Right renal pelvis (tissue), 4 donors: ENCODE measurements at regions not wholly inside any gene's neighbourhood (a gene's known extent, or its start where the extent isn't known, plus 50 kb on each side); places are given as distances from the start of the nearest gene placed in this dataset.

Experiments used
- DNase-seq, 4 donors: peaks; one replicate each; pipeline ENCODE4 v3.0.0-alpha.2; 2013; ENCODE audit warnings: low read depth in 4 of 4, low spot score in 3 of 4, missing footprints in 1 of 4

- no peak for DNase-seq
These were observed 51.2 kb upstream of the PCBD1 start for GRCh38 chr10:70939441-70940003.

- DNase-seq, result no peak
These were observed 52.6 kb upstream of the PCBD1 start for GRCh38 chr10:70940834-70941568.

- DNase-seq, result no peak
These were observed 53.8 kb upstream of the PCBD1 start for GRCh38 chr10:70942125-70942524.

- DNase-seq, result no peak
These were observed 54.4 kb upstream of the PCBD1 start for GRCh38 chr10:70942725-70943124.

- no peak for DNase-seq
These were observed 54.9 kb upstream of the PCBD1 start for GRCh38 chr10:70943249-70943648.

GRCh38 chr10:70943841-70944466 lies 55.6 kb upstream of the PCBD1 start:
- DNase-seq, result no peak

GRCh38 chr10:70950037-70950436 lies 61.7 kb upstream of the PCBD1 start:
- DNase-seq, result no peak

GRCh38 chr10:70950801-70951200 lies 62.4 kb upstream of the PCBD1 start:
- DNase-seq, result no peak

- DNase-seq, result no peak
These were observed 64.0 kb upstream of the PCBD1 start for GRCh38 chr10:70952401-70952800.

GRCh38 chr10:70952921-70953320 lies 64.6 kb upstream of the PCBD1 start:
- no peak for DNase-seq

GRCh38 chr10:70954381-70955176 lies 66.2 kb upstream of the PCBD1 start:
- no peak for DNase-seq

GRCh38 chr10:70956029-70956759 lies 67.8 kb upstream of the PCBD1 start:
- no peak for DNase-seq

GRCh38 chr10:70958396-70958795 lies 70.0 kb upstream of the PCBD1 start:
- DNase-seq, result no peak

GRCh38 chr10:70960316-70960715 lies 72.0 kb upstream of the PCBD1 start:
- no peak for DNase-seq

- DNase-seq, result no peak
These were observed 72.6 kb upstream of the PCBD1 start for GRCh38 chr10:70960783-70961570.

GRCh38 chr10:70962686-70963085 lies 74.3 kb upstream of the PCBD1 start:
- no peak for DNase-seq

- DNase-seq, result no peak
These were observed 74.9 kb upstream of the PCBD1 start for GRCh38 chr10:70963271-70963670.

- no peak for DNase-seq
These were observed 75.9 kb upstream of the PCBD1 start for GRCh38 chr10:70964245-70964644.

GRCh38 chr10:70964881-70965280 lies 76.5 kb upstream of the PCBD1 start:
- DNase-seq, result no peak

GRCh38 chr10:70965566-70965965 lies 77.2 kb upstream of the PCBD1 start:
- no peak for DNase-seq
